DOHH2 (cell line): ENCODE measurements at regions not wholly inside any gene's neighbourhood (a gene's known extent, or its start where the extent isn't known, plus 50 kb on each side); places are given as distances from the start of the nearest gene placed in this dataset.

Experiments
- EZH2phosphoT487 ChIP-seq: fragments of 200-600 bp; sonication (generic); IDR thresholded peaks from 2 replicates; pipeline ENCODE4 v1.6.1; 2017; ENCODE audit warnings: borderline replicate concordance, mild to moderate bottlenecking, antibody characterized with exemption, low read length, moderate library complexity, mixed read lengths
- TF ChIP-seq, protein P1 (sequence below): fragments of 200-600 bp; sonication (generic); IDR thresholded peaks from one replicate; pipeline ENCODE4 v1.5.1; 2014; ENCODE audit warnings: antibody characterized with exemption, mild to moderate bottlenecking, low read depth, low read length; ENCODE audit not compliant: poor library complexity, severe bottlenecking

- TF ChIP-seq, protein P1, sequence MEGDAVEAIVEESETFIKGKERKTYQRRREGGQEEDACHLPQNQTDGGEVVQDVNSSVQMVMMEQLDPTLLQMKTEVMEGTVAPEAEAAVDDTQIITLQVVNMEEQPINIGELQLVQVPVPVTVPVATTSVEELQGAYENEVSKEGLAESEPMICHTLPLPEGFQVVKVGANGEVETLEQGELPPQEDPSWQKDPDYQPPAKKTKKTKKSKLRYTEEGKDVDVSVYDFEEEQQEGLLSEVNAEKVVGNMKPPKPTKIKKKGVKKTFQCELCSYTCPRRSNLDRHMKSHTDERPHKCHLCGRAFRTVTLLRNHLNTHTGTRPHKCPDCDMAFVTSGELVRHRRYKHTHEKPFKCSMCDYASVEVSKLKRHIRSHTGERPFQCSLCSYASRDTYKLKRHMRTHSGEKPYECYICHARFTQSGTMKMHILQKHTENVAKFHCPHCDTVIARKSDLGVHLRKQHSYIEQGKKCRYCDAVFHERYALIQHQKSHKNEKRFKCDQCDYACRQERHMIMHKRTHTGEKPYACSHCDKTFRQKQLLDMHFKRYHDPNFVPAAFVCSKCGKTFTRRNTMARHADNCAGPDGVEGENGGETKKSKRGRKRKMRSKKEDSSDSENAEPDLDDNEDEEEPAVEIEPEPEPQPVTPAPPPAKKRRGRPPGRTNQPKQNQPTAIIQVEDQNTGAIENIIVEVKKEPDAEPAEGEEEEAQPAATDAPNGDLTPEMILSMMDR, result no peak
- no peak for TF ChIP-seq EZH2phosphoT487
Observed at GRCh38 chr1:67514300-67514699, 84.1 kb upstream of the SERBP1 start.
